ENCODE measurements at regions not wholly inside any gene's neighbourhood (a gene's known extent, or its start where the extent isn't known, plus 50 kb on each side); places are given as distances from the start of the nearest gene placed in this dataset.

DNA sequence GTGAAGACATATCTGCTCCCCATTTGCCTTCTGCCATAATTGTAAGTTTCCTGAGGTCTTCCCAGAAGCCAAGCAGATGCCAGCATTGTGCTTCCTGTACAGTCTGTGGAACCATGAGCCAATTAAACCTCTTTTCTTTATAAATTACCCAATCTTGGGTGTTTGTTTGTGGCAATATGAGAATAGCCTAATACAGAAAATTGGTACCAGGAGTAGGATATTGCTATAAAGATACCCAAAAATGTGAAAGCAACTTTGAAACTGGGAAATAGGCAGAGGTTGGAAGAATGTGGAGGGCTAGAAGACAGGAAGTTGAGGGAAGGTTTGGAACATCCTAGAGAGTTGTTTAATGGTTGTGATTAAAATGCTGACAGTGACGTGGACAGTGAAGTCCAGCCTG lies 90.8 kb downstream of the HHIPL2 start:
- no peaks in the 10 kb centered on the region for H3K36me3 ChIP-seq (replicated peaks in 1 of 2; ENCODE audit: insufficient read depth in 1 of 2, low read depth in 2 of 2)
- peaks cover 5% of the 10 kb centered on the region for H3K4me1 ChIP-seq
- ATAC-seq, result no peak
- no peaks in the 10 kb centered on the region for H3K9me3 ChIP-seq
- no peak for DNase-seq
- no peak overlapping the region for H3K27ac ChIP-seq
- no peaks in the 10 kb centered on the region for H3K27me3 ChIP-seq
- intact Hi-C loops (cut with DNase I), result no loop called here
- TF ChIP-seq POLR2A (IDR thresholded peaks at IDR 0.05), result no peak
- TF ChIP-seq, protein P1, sequence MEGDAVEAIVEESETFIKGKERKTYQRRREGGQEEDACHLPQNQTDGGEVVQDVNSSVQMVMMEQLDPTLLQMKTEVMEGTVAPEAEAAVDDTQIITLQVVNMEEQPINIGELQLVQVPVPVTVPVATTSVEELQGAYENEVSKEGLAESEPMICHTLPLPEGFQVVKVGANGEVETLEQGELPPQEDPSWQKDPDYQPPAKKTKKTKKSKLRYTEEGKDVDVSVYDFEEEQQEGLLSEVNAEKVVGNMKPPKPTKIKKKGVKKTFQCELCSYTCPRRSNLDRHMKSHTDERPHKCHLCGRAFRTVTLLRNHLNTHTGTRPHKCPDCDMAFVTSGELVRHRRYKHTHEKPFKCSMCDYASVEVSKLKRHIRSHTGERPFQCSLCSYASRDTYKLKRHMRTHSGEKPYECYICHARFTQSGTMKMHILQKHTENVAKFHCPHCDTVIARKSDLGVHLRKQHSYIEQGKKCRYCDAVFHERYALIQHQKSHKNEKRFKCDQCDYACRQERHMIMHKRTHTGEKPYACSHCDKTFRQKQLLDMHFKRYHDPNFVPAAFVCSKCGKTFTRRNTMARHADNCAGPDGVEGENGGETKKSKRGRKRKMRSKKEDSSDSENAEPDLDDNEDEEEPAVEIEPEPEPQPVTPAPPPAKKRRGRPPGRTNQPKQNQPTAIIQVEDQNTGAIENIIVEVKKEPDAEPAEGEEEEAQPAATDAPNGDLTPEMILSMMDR (IDR thresholded peaks at IDR 0.05), result no peak
- WGBS, 2 donors, result 67 to 71% methylated on average over 1 of the region's 1 CpG
- H3K4me3 ChIP-seq, result no peak overlapping the region

DNA sequence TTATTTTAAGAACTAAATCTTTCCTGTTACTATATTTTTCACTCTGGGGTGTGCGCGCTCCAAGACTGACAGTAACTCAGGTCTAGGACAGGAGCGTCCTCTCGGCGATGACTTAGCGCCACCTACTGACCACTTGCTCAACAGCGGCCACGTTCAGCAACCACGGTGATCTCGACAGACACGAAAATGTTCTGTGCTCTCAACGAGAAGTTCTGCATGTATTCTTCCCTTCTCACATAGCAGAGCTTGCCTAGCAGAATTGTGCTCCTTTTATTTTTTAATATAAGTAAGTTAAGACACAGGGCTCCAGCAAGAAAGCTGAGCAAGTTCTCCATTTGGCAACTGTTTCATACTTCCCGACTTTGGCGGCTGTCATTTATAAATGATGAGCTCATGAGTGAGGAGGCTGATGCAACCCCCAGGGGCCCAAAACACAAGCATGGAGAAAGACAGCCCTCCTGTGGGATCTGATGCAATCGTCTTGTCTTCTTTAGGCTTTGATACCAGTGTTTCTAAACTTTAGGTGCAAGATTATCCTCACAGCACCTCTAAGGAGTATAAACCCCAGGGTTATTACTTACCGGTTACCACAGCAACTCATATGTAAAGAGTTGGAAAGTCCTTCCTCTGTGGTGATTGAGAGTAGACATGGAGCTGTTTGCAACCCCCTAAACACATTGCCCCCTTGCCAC lies 92.6 kb downstream of the HHIPL2 start:
- TF ChIP-seq, protein P1 (IDR thresholded peaks at IDR 0.05), result peak; percentile 79 to 90 (median 87)
- no peak for TF ChIP-seq POLR2A (IDR thresholded peaks at IDR 0.05)
- Histone ChIP-seq H3K4me3 (no peak overlapping the region), H3K36me3 (replicated peaks in 1 of 2; ENCODE audit: insufficient read depth in 1 of 2, low read depth in 2 of 2) (no peaks in the 10 kb centered on the region), H3K4me1 (peaks cover 5% of the 10 kb centered on the region), H3K27me3 (no peaks in the 10 kb centered on the region), H3K27ac (no peak overlapping the region), H3K9me3 (no peaks in the 10 kb centered on the region)
- DNase-seq (peak; percentile 83 to 84 (median 84)), ATAC-seq (peak; percentile 94)
- WGBS, 2 donors, result 5 to 6% methylated on average over 16 of the region's 16 CpGs
- intact Hi-C loops (cut with DNase I), result no loop called here

DNA sequence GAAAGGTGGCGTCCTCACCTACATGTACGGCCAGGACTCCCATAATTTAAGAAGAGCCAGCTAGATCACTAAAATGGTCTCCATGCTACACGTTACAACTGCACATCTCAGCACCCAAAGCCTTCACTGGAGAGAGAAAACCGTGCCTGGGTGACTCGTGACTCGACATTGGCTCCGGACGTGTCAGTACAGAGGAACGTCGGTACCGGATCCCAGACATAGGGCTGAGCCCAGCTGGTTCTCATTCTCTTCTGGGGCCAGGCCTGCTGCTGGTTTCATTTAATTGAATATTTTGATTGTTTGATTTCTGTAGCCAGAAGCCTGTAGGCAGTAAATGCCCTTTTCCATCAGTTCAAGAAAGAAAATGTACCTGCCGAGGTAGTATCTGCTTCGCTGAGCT lies 93.1 kb downstream of the HHIPL2 start:
- Histone ChIP-seq H3K36me3 (replicated peaks in 1 of 2; ENCODE audit: insufficient read depth in 1 of 2, low read depth in 2 of 2) (no peaks in the 10 kb centered on the region), H3K4me1 (peaks cover 5% of the 10 kb centered on the region), H3K27ac (no peak overlapping the region), H3K27me3 (no peaks in the 10 kb centered on the region), H3K4me3 (no peak overlapping the region), H3K9me3 (no peaks in the 10 kb centered on the region)
- WGBS, 2 donors, result 43 to 45% methylated on average over 13 of the region's 13 CpGs
- intact Hi-C loops (cut with DNase I), result no loop called here
- DNase-seq (no peak), ATAC-seq (peak; percentile 49)
- TF ChIP-seq POLR2A (IDR thresholded peaks at IDR 0.05), result no peak
- TF ChIP-seq, protein P1 (IDR thresholded peaks at IDR 0.05), result no peak

DNA sequence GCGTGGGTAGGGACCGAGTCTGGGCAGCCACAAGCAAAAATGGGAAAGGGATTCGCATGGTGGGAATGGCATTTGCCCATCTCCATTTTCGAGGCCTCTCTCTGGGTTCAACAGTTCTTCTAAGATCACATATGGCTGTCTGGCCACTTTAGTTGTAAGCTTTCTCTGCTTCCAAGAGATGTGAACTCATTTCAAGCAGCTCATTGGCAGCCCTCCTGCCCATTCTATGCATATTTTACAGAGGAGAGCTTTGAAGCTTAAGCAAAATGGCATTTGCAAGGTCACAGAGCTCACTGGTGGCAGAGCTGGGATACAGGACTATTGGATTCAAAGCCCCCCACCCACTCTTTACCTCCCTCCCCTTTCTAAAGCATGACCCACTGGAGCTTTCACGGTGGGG lies 93.7 kb downstream of the HHIPL2 start:
- TF ChIP-seq, protein P1 (IDR thresholded peaks at IDR 0.05), result no peak
- TF ChIP-seq POLR2A (IDR thresholded peaks at IDR 0.05), result no peak
- DNase-seq, result no peak
- H3K4me3 ChIP-seq, result no peak overlapping the region
- no peaks in the 10 kb centered on the region for H3K27me3 ChIP-seq
- no peak overlapping the region for H3K27ac ChIP-seq
- no peak for ATAC-seq
- H3K4me1 ChIP-seq, result peaks cover 5% of the 10 kb centered on the region
- no peaks in the 10 kb centered on the region for H3K9me3 ChIP-seq
- intact Hi-C loops (cut with DNase I), result no loop called here
- H3K36me3 ChIP-seq (replicated peaks in 1 of 2; ENCODE audit: insufficient read depth in 1 of 2, low read depth in 2 of 2), result no peaks in the 10 kb centered on the region
- 78 to 84% methylated on average over 5 of the region's 5 CpGs for WGBS, 2 donors

DNA sequence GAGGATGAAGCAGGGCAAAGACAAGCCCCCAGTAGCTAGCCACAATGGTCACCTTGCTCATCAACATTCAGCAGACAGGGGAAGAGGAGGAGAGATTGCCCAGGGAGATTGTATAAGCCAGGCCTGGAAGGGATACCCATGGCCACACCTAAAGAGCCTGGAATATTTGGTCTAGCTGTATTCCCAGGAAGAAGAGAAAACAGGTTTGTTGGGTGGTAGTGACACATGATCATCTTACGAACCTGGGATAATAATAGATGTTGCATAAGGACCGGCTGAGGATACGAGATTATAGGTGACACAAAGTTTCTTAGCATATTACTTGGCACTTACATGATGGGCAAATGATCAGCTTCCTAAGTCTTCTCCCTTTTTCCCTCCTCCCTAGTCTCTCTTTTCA lies 95.9 kb downstream of the HHIPL2 start:
- no peak for DNase-seq
- intact Hi-C loops (cut with DNase I), result no loop called here

More for the DNA sequence above, 95.9 kb downstream of the HHIPL2 start:
- Histone ChIP-seq H3K4me3 (no peak overlapping the region), H3K27me3 (no peaks in the 10 kb centered on the region), H3K9me3 (no peaks in the 10 kb centered on the region), H3K27ac (no peak overlapping the region), H3K4me1 (peaks cover 5% of the 10 kb centered on the region), H3K36me3 (replicated peaks in 1 of 2; ENCODE audit: insufficient read depth in 1 of 2, low read depth in 2 of 2) (no peaks in the 10 kb centered on the region)
- no peak for ATAC-seq
- WGBS, 2 donors, result 69 to 82% methylated on average over 3 of the region's 3 CpGs
- TF ChIP-seq POLR2A (IDR thresholded peaks at IDR 0.05), result no peak
- TF ChIP-seq, protein P1 (IDR thresholded peaks at IDR 0.05), result no peak
